GM18870 (cell line): ENCODE measurements at regions not wholly inside any gene's neighbourhood (a gene's known extent, or its start where the extent isn't known, plus 50 kb on each side); places are given as distances from the start of the nearest gene placed in this dataset.
A peak's percentile ranks its signal among the peaks of the same experiment; 100 is the strongest.

Experiments
- ATAC-seq: cut with Tn5 transposase; IDR thresholded peaks from one replicate; pipeline ENCODE4 v1.9.1; 2021; ENCODE audit warnings: moderate library complexity; ENCODE audit not compliant: unreplicated experiment

GRCh38 chr3:180282386-180282785 lies 245.6 kb upstream of the PEX5L start:
- ATAC-seq: no peak

- ATAC-seq: no peak
Measured at GRCh38 chr3:180283251-180283650, 246.5 kb upstream of the PEX5L start.

GRCh38 chr3:180284331-180285110 lies 247.8 kb upstream of the PEX5L start:
- ATAC-seq: no peak

GRCh38 chr3:180287703-180288102 lies 251.0 kb upstream of the PEX5L start:
- no peak for ATAC-seq

GRCh38 chr3:180288816-180289215 lies 252.1 kb upstream of the PEX5L start:
- no peak for ATAC-seq

- ATAC-seq: peak; percentile 57
Measured at GRCh38 chr3:180290300-180290699, 253.6 kb upstream of the PEX5L start.

GRCh38 chr3:180294282-180295027 lies 257.7 kb upstream of the PEX5L start:
- no peak for ATAC-seq

GRCh38 chr3:180295811-180296210 lies 259.1 kb upstream of the PEX5L start:
- ATAC-seq: no peak

- no peak for ATAC-seq
Measured at GRCh38 chr3:180296971-180297370, 260.2 kb upstream of the PEX5L start.

- no peak for ATAC-seq
Measured at GRCh38 chr3:180306155-180306554, 269.4 kb upstream of the PEX5L start.

- no peak for ATAC-seq
Measured at GRCh38 chr3:180306691-180307090, 270.0 kb upstream of the PEX5L start.

GRCh38 chr3:180311242-180311641 lies 274.5 kb upstream of the PEX5L start:
- ATAC-seq: no peak

- no peak for ATAC-seq
Measured at GRCh38 chr3:180316321-180316720, 279.6 kb upstream of the PEX5L start.

GRCh38 chr3:180319461-180319860 lies 282.5 kb upstream of the TTC14 start:
- no peak for ATAC-seq

GRCh38 chr3:180320631-180321030 lies 281.3 kb upstream of the TTC14 start:
- no peak for ATAC-seq

- ATAC-seq: no peak
Measured at GRCh38 chr3:180321534-180321933, 280.4 kb upstream of the TTC14 start.

GRCh38 chr3:180322829-180323228 lies 279.1 kb upstream of the TTC14 start:
- ATAC-seq: no peak

GRCh38 chr3:180324791-180325190 lies 277.2 kb upstream of the TTC14 start:
- ATAC-seq: no peak

- ATAC-seq: no peak
Measured at GRCh38 chr3:180325533-180325932, 276.4 kb upstream of the TTC14 start.

- no peak for ATAC-seq
Measured at GRCh38 chr3:180325958-180326357, 276.0 kb upstream of the TTC14 start.

GRCh38 chr3:180329187-180329586 lies 272.8 kb upstream of the TTC14 start:
- peak; percentile 80 for ATAC-seq

- ATAC-seq: no peak
Measured at GRCh38 chr3:180329847-180330246, 272.1 kb upstream of the TTC14 start.
